ENCODE measurements at regions not wholly inside any gene's neighbourhood (a gene's known extent, or its start where the extent isn't known, plus 50 kb on each side); places are given as distances from the start of the nearest gene placed in this dataset.

GRCh38 chr7:126052229-126052628, 1122.6 kb upstream of the POT1 start (continued):
- TF ChIP-seq CSRNP3 (CRISPR knock-in tag; IDR thresholded peaks at IDR 0.05) (no peak), ARNTL (CRISPR knock-in tag; IDR thresholded peaks at IDR 0.05; ENCODE audit: borderline replicate concordance, low read depth) (no peak), BACH2 (CRISPR knock-in tag; IDR thresholded peaks at IDR 0.05; ENCODE audit: borderline replicate concordance) (no peak), ZNF70 (CRISPR knock-in tag; IDR thresholded peaks at IDR 0.05) (no peak), TOX (CRISPR knock-in tag; IDR thresholded peaks at IDR 0.05; ENCODE audit: borderline replicate concordance) (no peak), ZFP3 (CRISPR knock-in tag; IDR thresholded peaks at IDR 0.05) (no peak), ESRRG (CRISPR knock-in tag; IDR thresholded peaks at IDR 0.05) (no peak), PATZ1 (CRISPR knock-in tag; IDR thresholded peaks at IDR 0.05; ENCODE audit: borderline replicate concordance) (no peak), ZFP30 (CRISPR knock-in tag; IDR thresholded peaks at IDR 0.05) (no peak), SNAI2 (CRISPR knock-in tag; IDR thresholded peaks at IDR 0.05) (no peak)

- TF ChIP-seq ZFP3 (CRISPR knock-in tag; IDR thresholded peaks at IDR 0.05) = no peak
- no peak for TF ChIP-seq TCF4 (CRISPR knock-in tag; IDR thresholded peaks at IDR 0.05; ENCODE audit: borderline replicate concordance)
- no peak for TF ChIP-seq GLIS3 (CRISPR knock-in tag; IDR thresholded peaks at IDR 0.05)
- TF ChIP-seq ESRRG (CRISPR knock-in tag; IDR thresholded peaks at IDR 0.05) = no peak
- no peak for TF ChIP-seq ZC3H10 (CRISPR knock-in tag; IDR thresholded peaks at IDR 0.05)
- no peak for TF ChIP-seq POU6F1 (CRISPR knock-in tag; IDR thresholded peaks at IDR 0.05; ENCODE audit: borderline replicate concordance, low read depth)
- TF ChIP-seq ZNF565 (CRISPR knock-in tag; conservative IDR thresholded peaks at IDR 0.05; ENCODE audit: low read depth) = no peak
- TF ChIP-seq ZNF70 (CRISPR knock-in tag; IDR thresholded peaks at IDR 0.05) = no peak
- TF ChIP-seq ZNF8 (CRISPR knock-in tag; IDR thresholded peaks at IDR 0.05) = no peak
- no peak for TF ChIP-seq TOX (CRISPR knock-in tag; IDR thresholded peaks at IDR 0.05; ENCODE audit: borderline replicate concordance)
- no peak for TF ChIP-seq PPARA (CRISPR knock-in tag; IDR thresholded peaks at IDR 0.05; ENCODE audit: borderline replicate concordance)
- no peak for TF ChIP-seq ISL1 (CRISPR knock-in tag; IDR thresholded peaks at IDR 0.05)
- no peak for TF ChIP-seq SNAI2 (CRISPR knock-in tag; IDR thresholded peaks at IDR 0.05)
- TF ChIP-seq OSR1 (CRISPR knock-in tag; IDR thresholded peaks at IDR 0.05) = no peak
- TF ChIP-seq CREB5 (CRISPR knock-in tag; IDR thresholded peaks at IDR 0.05; ENCODE audit: low read depth) = no peak
- TF ChIP-seq TSHZ2 (CRISPR knock-in tag; IDR thresholded peaks at IDR 0.05) = no peak
- TF ChIP-seq PATZ1 (CRISPR knock-in tag; IDR thresholded peaks at IDR 0.05; ENCODE audit: borderline replicate concordance) = no peak
- no peak for TF ChIP-seq ZFP30 (CRISPR knock-in tag; IDR thresholded peaks at IDR 0.05)
- no peak for TF ChIP-seq BACH2 (CRISPR knock-in tag; IDR thresholded peaks at IDR 0.05; ENCODE audit: borderline replicate concordance)
- no peak for ATAC-seq
Measured at GRCh38 chr7:126044662-126045061, 1115.0 kb upstream of the POT1 start.
